A673 (cell line): ENCODE measurements at regions not wholly inside any gene's neighbourhood (a gene's known extent, or its start where the extent isn't known, plus 50 kb on each side); places are given as distances from the start of the nearest gene placed in this dataset.

ENCODE experiments used
- CTCF ChIP-seq: fragments of 300-800, 200-600 bp; sonication (generic); conservative IDR thresholded peaks from 2 replicates; pipeline ENCODE4 v1.5.1; 2017; ENCODE audit warnings: low read depth, mild to moderate bottlenecking, antibody characterized with exemption, low read length, moderate library complexity, mixed read lengths
- EZH2 ChIP-seq: fragments of 200-600 bp; sonication (generic); IDR thresholded peaks from 2 replicates; pipeline ENCODE4 v1.6.1; 2017; ENCODE audit warnings: borderline replicate concordance, low read depth, mild to moderate bottlenecking, mixed read lengths, antibody characterized with exemption, low read length; ENCODE audit not compliant: poor library complexity, severe bottlenecking

DNA sequence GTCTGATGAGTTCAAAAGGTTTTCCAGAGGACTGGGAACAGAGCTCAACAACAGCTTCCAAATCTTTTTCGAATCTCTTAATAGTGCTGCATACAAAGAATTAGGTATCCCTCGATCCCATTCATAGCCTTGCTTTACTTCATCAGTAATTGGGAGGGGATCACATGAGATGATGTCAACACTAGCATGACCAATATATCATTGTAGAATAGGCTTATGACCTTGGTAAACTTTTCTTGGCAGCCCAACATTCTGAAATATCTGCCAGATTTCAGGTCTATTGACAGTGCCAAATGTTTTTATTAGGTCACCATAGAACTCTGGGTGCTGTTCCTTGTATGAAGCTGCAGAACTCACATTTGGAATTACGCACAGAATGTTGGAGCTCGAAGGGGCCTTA, 228.9 kb downstream of the FGF10 start:
- no peak for TF ChIP-seq CTCF
- no peak for TF ChIP-seq EZH2
